Suprapubic skin (tissue), 4 donors: ENCODE measurements at regions not wholly inside any gene's neighbourhood (a gene's known extent, or its start where the extent isn't known, plus 50 kb on each side); places are given as distances from the start of the nearest gene placed in this dataset.

ENCODE experiments used
- DNase-seq, 2 donors: peaks; one replicate each; pipeline ENCODE4 v3.0.0-alpha.2; 2019; ENCODE audit warnings: low spot score in 2 of 2
- H3K27ac ChIP-seq: fragments of 200-600 bp; sonication (generic); one replicate; pipeline ENCODE4 v1.5.1; 2019
- H3K27me3 ChIP-seq: fragments of 200-600 bp; sonication (generic); one replicate; pipeline ENCODE4 v1.5.1; 2019
- H3K36me3 ChIP-seq: fragments of 200-600 bp; sonication (generic); one replicate; pipeline ENCODE4 v1.5.1; 2019
- H3K4me1 ChIP-seq: fragments of 200-600 bp; sonication (generic); one replicate; pipeline ENCODE4 v1.5.1; 2019
- H3K4me3 ChIP-seq: fragments of 200-600 bp; sonication (generic); one replicate; pipeline ENCODE4 v1.5.1; 2019; ENCODE audit warnings: mild to moderate bottlenecking
- H3K9me3 ChIP-seq: fragments of 200-600 bp; sonication (generic); one replicate; pipeline ENCODE4 v1.5.1; 2019
- CTCF ChIP-seq, 2 donors: fragments of 200-600 bp in 1 of 2; fragments of 450-650 bp in 1 of 2; sonication (generic) in 1 of 2; IDR thresholded peaks; one replicate each; pipeline ENCODE4 v1.5.1; 2016 to 2019; ENCODE audit warnings: antibody characterized with exemption in 2 of 2, mild to moderate bottlenecking in 1 of 2, moderate library complexity in 1 of 2
- EP300 ChIP-seq: sonication (generic); formaldehyde crosslinking; IDR thresholded peaks from one replicate; pipeline ENCODE4 v1.6.1; 2017; ENCODE audit warnings: antibody characterized with exemption
- POLR2A ChIP-seq, 2 donors: fragments of 450-650 bp; IDR thresholded peaks; one replicate each; pipeline ENCODE4 v1.6.1; 2017; ENCODE audit warnings: antibody characterized with exemption in 2 of 2, mild to moderate bottlenecking in 2 of 2, moderate library complexity in 2 of 2
- POLR2AphosphoS5 ChIP-seq, 3 donors: sonication (generic); formaldehyde crosslinking; IDR thresholded peaks; one replicate each; pipeline ENCODE4 v1.6.1; 2017; ENCODE audit warnings: antibody characterized with exemption in 3 of 3
- WGBS: methylation state at CpG from one replicate; pipeline ENCODE4 v1.1.5; 2018; 5-methylcytosine and 5-hydroxymethylcytosine counted together

DNA sequence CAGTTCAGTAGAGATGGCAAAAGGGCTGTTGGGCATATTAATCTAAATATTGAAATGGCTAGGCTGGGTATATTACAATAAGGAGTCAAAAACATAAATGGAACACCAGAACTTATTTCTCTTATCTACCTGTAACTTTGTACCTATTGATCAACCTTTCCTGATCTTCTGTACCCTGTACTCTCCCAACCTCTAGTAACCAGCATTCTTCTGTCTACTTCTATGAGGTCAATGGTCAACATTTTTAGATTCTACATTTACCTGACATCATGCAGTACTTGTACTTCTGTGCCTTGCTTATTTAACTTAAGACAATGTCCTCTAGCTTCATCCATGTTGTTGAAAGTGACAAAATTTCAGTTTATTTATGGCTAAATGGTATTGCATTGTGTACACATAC, 467.3 kb downstream of the TAF11L14 start:
- TF ChIP-seq POLR2AphosphoS5 (IDR thresholded peaks at IDR 0.05) = no peak
- TF ChIP-seq POLR2A (IDR thresholded peaks at IDR 0.05) = no peak
- no peak for TF ChIP-seq CTCF (IDR thresholded peaks at IDR 0.05)
- TF ChIP-seq EP300 = no peak
- DNase-seq = no peak
- no peaks in the 10 kb centered on the region for H3K9me3 ChIP-seq
- no peak overlapping the region for H3K4me3 ChIP-seq
- H3K4me1 ChIP-seq = no peaks in the 10 kb centered on the region
- H3K27ac ChIP-seq = no peak overlapping the region
- no peaks in the 10 kb centered on the region for H3K27me3 ChIP-seq
- no peaks in the 10 kb centered on the region for H3K36me3 ChIP-seq

DNA sequence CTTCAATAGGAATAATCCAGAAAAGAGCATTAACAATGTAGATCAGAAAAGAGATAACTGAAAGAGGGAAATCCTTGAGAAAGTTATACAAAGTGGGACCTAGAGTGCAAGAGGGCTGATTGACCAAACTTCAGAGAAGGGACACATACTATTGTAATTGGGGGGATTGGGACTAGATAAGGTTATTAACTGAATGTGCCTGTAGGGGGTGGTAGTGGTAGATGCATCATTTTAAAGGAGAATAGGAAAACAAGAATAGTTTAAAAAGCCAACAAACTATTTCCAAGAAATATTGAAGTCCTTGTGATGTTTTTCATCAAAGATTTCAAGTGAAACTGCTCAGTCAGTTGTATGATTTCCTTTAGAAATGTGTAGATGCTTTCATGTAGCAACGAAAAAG, 468.5 kb downstream of the TAF11L14 start:
- 54% methylated on average over 1 of the region's 1 CpG for WGBS
- H3K27me3 ChIP-seq = no peaks in the 10 kb centered on the region
- DNase-seq = no peak
- H3K36me3 ChIP-seq = no peaks in the 10 kb centered on the region
- H3K27ac ChIP-seq = no peak overlapping the region
- H3K4me1 ChIP-seq = no peaks in the 10 kb centered on the region
- H3K9me3 ChIP-seq = no peaks in the 10 kb centered on the region
- TF ChIP-seq EP300 = no peak
- TF ChIP-seq POLR2AphosphoS5 (IDR thresholded peaks at IDR 0.05) = no peak
- no peak for TF ChIP-seq POLR2A (IDR thresholded peaks at IDR 0.05)
- no peak for TF ChIP-seq CTCF (IDR thresholded peaks at IDR 0.05)
- H3K4me3 ChIP-seq = no peak overlapping the region

DNA sequence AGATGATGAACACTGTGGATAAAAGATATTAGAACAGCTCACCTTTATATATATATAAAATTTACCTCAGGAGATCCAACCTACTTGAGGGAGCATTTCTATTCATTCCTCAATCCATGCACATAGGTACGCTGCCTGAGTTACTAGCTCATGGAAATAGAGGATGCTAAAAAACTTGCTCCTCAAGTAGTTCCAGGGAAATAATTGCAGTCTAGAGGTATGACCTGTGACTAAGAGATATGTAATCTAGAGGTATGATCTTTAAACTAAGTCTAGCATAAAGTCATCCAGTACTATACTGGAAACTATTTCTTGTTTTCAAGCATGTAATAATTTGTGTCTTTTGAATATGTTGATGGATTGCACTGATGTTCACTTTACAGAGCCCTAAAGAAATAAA, 471.2 kb downstream of the TAF11L14 start:
- H3K4me3 ChIP-seq = no peak overlapping the region
- DNase-seq = no peak
- H3K27me3 ChIP-seq = no peaks in the 10 kb centered on the region
- TF ChIP-seq CTCF (IDR thresholded peaks at IDR 0.05) (no peak), POLR2A (IDR thresholded peaks at IDR 0.05) (no peak), EP300 (no peak), POLR2AphosphoS5 (IDR thresholded peaks at IDR 0.05) (no peak)
- no peaks in the 10 kb centered on the region for H3K36me3 ChIP-seq
- H3K9me3 ChIP-seq = no peaks in the 10 kb centered on the region
- 87% methylated on average over 1 of the region's 1 CpG for WGBS
- H3K27ac ChIP-seq = no peak overlapping the region
- H3K4me1 ChIP-seq = no peaks in the 10 kb centered on the region

GRCh38 chr5:18111906-18112465, 477.7 kb downstream of the TAF11L14 start:
- Histone ChIP-seq H3K27me3 (no peaks in the 10 kb centered on the region), H3K36me3 (no peaks in the 10 kb centered on the region), H3K27ac (no peak overlapping the region), H3K4me3 (no peak overlapping the region), H3K9me3 (no peaks in the 10 kb centered on the region), H3K4me1 (no peaks in the 10 kb centered on the region)
- TF ChIP-seq EP300 = no peak
- no peak for DNase-seq
- 58% methylated on average over 5 of the region's 5 CpGs for WGBS

GRCh38 chr5:18113721-18114120, 479.5 kb downstream of the TAF11L14 start:
- H3K4me1 ChIP-seq = no peaks in the 10 kb centered on the region
- no peak overlapping the region for H3K27ac ChIP-seq
- H3K27me3 ChIP-seq = no peaks in the 10 kb centered on the region
- no peaks in the 10 kb centered on the region for H3K9me3 ChIP-seq
- no peak for DNase-seq
- TF ChIP-seq EP300 (no peak), CTCF (IDR thresholded peaks at IDR 0.05) (peak in 1 of 2 donors; percentile 26), POLR2AphosphoS5 (IDR thresholded peaks at IDR 0.05) (no peak), POLR2A (IDR thresholded peaks at IDR 0.05) (no peak)
- 55% methylated on average over 3 of the region's 3 CpGs for WGBS
- no peak overlapping the region for H3K4me3 ChIP-seq
- H3K36me3 ChIP-seq = no peaks in the 10 kb centered on the region

DNA sequence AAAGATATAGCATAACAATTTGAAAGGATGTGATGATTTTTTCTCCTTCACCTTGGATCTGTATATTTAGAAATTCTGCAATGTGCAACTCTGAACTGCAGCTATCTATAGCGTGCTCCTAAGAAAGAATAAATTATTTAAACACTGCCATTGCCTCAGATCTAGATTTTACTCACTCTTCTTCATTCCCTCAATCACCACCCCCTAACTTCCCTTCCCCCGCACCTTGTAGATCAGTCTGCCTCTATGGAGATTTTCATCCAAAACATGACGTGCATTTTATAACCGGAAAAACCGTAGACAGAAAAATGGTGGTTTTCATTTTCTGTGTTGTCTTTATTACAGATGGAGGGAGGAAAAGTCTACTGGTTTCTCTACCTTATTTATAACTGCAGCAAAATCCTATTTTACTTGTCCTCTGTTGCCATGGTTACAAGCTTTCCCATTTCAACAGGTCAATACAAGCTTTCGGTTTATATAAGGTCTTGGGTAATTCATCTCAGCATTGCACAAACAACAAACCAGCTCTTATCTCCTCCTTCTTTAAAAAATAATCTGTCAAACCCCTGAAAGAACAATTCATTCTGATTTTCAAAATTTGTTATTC, 480.0 kb downstream of the TAF11L14 start:
- Histone ChIP-seq H3K9me3 (no peaks in the 10 kb centered on the region), H3K27ac (no peak overlapping the region), H3K4me3 (no peak overlapping the region), H3K27me3 (no peaks in the 10 kb centered on the region), H3K4me1 (no peaks in the 10 kb centered on the region), H3K36me3 (no peaks in the 10 kb centered on the region)
- 52% methylated on average over 6 of the region's 6 CpGs for WGBS
- TF ChIP-seq POLR2A (IDR thresholded peaks at IDR 0.05) = no peak
- TF ChIP-seq POLR2AphosphoS5 (IDR thresholded peaks at IDR 0.05) = no peak
- TF ChIP-seq CTCF (IDR thresholded peaks at IDR 0.05) = no peak
- no peak for TF ChIP-seq EP300
- DNase-seq = no peak
